ENCODE measurements at regions not wholly inside any gene's neighbourhood (a gene's known extent, or its start where the extent isn't known, plus 50 kb on each side); places are given as distances from the start of the nearest gene placed in this dataset.

DNA sequence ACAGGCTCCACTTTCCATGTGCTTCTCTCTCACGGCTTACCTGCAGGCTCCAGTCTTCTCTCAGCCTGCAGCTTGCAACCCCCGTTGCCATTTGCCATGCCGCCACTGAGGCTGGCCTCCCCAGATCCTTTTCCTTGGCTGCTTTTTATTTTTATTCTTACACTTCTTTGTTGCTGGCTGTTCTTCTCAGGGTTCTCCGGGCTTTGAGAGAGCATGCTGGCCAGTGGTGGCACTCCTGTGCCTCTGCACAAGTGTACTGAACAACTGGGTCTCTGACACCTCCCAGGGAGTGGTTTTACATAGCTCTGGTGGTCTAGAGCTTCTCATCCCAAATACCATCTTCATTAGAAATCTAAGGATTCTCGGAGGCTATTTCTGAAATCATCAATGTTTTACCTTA, 241.7 kb upstream of the MTNR1B start:
- no peak overlapping the region for H3K4me3 ChIP-seq (ENCODE audit: control insufficient read depth in 2 of 3, extremely low read depth in 1 of 3, insufficient read depth in 2 of 3, low read depth in 1 of 3, low read length in 3 of 3)
- dilution Hi-C loops (cut with MboI; ENCODE audit: extremely low pct_ligation_motif_present, low sequenced_read_pairs) = no loop called here
- no peak for FAIRE-seq

DNA sequence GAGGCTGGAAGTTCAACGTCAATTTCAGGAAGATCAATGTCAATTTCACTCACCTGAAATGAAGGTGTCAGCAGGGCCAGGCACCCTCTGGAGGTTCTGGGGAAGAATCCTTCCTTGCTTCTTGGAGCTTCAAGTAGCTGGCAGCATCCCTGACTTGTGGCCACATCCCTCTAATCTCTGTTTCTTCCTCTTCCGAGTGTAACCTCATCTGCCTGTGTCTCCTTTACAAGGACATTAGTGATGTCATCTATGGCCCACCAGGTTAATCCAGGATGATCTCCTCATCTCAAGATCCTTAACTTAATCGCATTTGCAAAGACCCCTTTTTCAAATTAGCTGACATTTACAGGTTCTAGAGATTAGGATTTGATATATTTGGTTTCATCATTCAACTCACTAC, 240.8 kb upstream of the MTNR1B start:
- DNase-seq (ENCODE audit: low read depth, low spot score) = no peak
- Histone ChIP-seq H3K4me2 (ENCODE audit: control insufficient read depth, extremely low read depth, insufficient read depth, low read depth, low read length) (no peak overlapping the region), H3K9me3 (ENCODE audit: control insufficient read depth, low read depth, low read length) (no peaks in the 10 kb centered on the region), H3K4me1 (ENCODE audit: control insufficient read depth, extremely low read depth, insufficient read depth, low read length) (no peaks in the 10 kb centered on the region), H3K79me2 (ENCODE audit: control insufficient read depth, insufficient read depth, low read length) (no peaks in the 10 kb centered on the region), H3K27ac (ENCODE audit: control insufficient read depth, insufficient read depth, low read length) (no peak overlapping the region), H3K36me3 (ENCODE audit: control insufficient read depth in 2 of 2, extremely low read depth in 1 of 2, insufficient read depth in 2 of 2, low read length in 2 of 2) (no peaks in the 10 kb centered on the region), H3K9me1 (ENCODE audit: control insufficient read depth, extremely low read depth, insufficient read depth, low read length) (no peaks in the 10 kb centered on the region), H3K4me3 (ENCODE audit: control insufficient read depth in 2 of 3, extremely low read depth in 1 of 3, insufficient read depth in 2 of 3, low read depth in 1 of 3, low read length in 3 of 3) (no peak overlapping the region), H3K9ac (ENCODE audit: control insufficient read depth, extremely low read depth, insufficient read depth, low read length) (no peak overlapping the region), H4K20me1 (ENCODE audit: control insufficient read depth, extremely low read depth, insufficient read depth, low read length) (no peaks in the 10 kb centered on the region), H2AFZ (ENCODE audit: control insufficient read depth, low read length) (no peak overlapping the region), H3K27me3 (ENCODE audit: control insufficient read depth, extremely low read depth, insufficient read depth, low read length) (peaks cover 4% of the 10 kb centered on the region)
- TF ChIP-seq, protein P1, sequence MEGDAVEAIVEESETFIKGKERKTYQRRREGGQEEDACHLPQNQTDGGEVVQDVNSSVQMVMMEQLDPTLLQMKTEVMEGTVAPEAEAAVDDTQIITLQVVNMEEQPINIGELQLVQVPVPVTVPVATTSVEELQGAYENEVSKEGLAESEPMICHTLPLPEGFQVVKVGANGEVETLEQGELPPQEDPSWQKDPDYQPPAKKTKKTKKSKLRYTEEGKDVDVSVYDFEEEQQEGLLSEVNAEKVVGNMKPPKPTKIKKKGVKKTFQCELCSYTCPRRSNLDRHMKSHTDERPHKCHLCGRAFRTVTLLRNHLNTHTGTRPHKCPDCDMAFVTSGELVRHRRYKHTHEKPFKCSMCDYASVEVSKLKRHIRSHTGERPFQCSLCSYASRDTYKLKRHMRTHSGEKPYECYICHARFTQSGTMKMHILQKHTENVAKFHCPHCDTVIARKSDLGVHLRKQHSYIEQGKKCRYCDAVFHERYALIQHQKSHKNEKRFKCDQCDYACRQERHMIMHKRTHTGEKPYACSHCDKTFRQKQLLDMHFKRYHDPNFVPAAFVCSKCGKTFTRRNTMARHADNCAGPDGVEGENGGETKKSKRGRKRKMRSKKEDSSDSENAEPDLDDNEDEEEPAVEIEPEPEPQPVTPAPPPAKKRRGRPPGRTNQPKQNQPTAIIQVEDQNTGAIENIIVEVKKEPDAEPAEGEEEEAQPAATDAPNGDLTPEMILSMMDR (optimal IDR thresholded peaks at IDR 0.05 in 1 of 3, IDR thresholded peaks at IDR 0.05 in 1 of 3, conservative IDR thresholded peaks at IDR 0.05 in 1 of 3; ENCODE audit: extremely low read depth in 1 of 3, insufficient read depth in 2 of 3, low read length in 3 of 3) = no peak
- no peak for TF ChIP-seq EZH2 (IDR thresholded peaks at IDR 0.05; ENCODE audit: low read length)
- dilution Hi-C loops (cut with MboI; ENCODE audit: extremely low pct_ligation_motif_present, low sequenced_read_pairs) = no loop called here
- no peak for FAIRE-seq

More for the DNA sequence above, 241.7 kb upstream of the MTNR1B start:
- Histone ChIP-seq H3K9me1 (ENCODE audit: control insufficient read depth, extremely low read depth, insufficient read depth, low read length) (no peaks in the 10 kb centered on the region), H3K79me2 (ENCODE audit: control insufficient read depth, insufficient read depth, low read length) (no peaks in the 10 kb centered on the region), H3K9ac (ENCODE audit: control insufficient read depth, extremely low read depth, insufficient read depth, low read length) (no peak overlapping the region), H3K9me3 (ENCODE audit: control insufficient read depth, low read depth, low read length) (no peaks in the 10 kb centered on the region), H3K27ac (ENCODE audit: control insufficient read depth, insufficient read depth, low read length) (no peak overlapping the region), H3K4me2 (ENCODE audit: control insufficient read depth, extremely low read depth, insufficient read depth, low read depth, low read length) (no peak overlapping the region), H3K4me1 (ENCODE audit: control insufficient read depth, extremely low read depth, insufficient read depth, low read length) (no peaks in the 10 kb centered on the region), H3K36me3 (ENCODE audit: control insufficient read depth in 2 of 2, extremely low read depth in 1 of 2, insufficient read depth in 2 of 2, low read length in 2 of 2) (no peaks in the 10 kb centered on the region), H4K20me1 (ENCODE audit: control insufficient read depth, extremely low read depth, insufficient read depth, low read length) (no peaks in the 10 kb centered on the region), H2AFZ (ENCODE audit: control insufficient read depth, low read length) (no peak overlapping the region), H3K27me3 (ENCODE audit: control insufficient read depth, extremely low read depth, insufficient read depth, low read length) (peaks cover 4% of the 10 kb centered on the region)
- TF ChIP-seq EZH2 (IDR thresholded peaks at IDR 0.05; ENCODE audit: low read length) = no peak
- TF ChIP-seq, protein P1 (optimal IDR thresholded peaks at IDR 0.05 in 1 of 3, IDR thresholded peaks at IDR 0.05 in 1 of 3, conservative IDR thresholded peaks at IDR 0.05 in 1 of 3; ENCODE audit: extremely low read depth in 1 of 3, insufficient read depth in 2 of 3, low read length in 3 of 3) = no peak
- DNase-seq (ENCODE audit: low read depth, low spot score) = no peak

All from keratinocyte (primary cell).